ENCODE measurements at regions not wholly inside any gene's neighbourhood (a gene's known extent, or its start where the extent isn't known, plus 50 kb on each side); places are given as distances from the start of the nearest gene placed in this dataset.
"Not testable (repeated sequence)": the region's sequence is repeated elsewhere in the genome, so short reads cannot be mapped to it uniquely, and the experiment has no call there.

- in situ Hi-C loops (cut with HindIII; ENCODE audit: low pct_unique_long_range_greater_than_20kb, low sequenced_read_pairs): no loop called here
- no peak for DNase-seq (ENCODE audit: low read depth, low spot score)
Measured at GRCh38 chr1:191453487-191453886, 704.8 kb upstream of the RGS18 start.

- no peak for DNase-seq (ENCODE audit: low read depth, low spot score)
- in situ Hi-C loops (cut with HindIII; ENCODE audit: low pct_unique_long_range_greater_than_20kb, low sequenced_read_pairs): no loop called here
Measured at GRCh38 chr1:191457889-191458288, 700.4 kb upstream of the RGS18 start.

DNA sequence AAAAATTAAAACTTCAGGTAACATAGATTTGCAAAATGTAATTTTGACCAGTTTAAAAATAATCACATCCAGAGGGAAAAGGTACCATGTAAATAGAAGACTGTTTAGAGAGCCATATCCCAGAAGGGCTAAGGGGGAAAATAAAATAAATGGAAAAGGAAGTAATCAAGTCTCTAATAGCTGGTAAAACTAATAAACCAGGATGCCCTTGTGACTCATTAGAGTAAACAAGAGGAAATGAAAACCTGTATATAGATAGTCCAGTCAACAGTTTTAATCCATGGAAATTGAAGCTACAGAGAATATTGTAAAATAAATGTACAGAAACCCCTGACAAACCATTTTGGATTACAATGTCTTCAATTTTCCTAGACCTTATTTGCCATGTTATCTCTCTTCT, 698.0 kb upstream of the RGS18 start:
- in situ Hi-C loops (cut with HindIII; ENCODE audit: low pct_unique_long_range_greater_than_20kb, low sequenced_read_pairs): no loop called here
- DNase-seq (ENCODE audit: low read depth, low spot score): no peak

DNA sequence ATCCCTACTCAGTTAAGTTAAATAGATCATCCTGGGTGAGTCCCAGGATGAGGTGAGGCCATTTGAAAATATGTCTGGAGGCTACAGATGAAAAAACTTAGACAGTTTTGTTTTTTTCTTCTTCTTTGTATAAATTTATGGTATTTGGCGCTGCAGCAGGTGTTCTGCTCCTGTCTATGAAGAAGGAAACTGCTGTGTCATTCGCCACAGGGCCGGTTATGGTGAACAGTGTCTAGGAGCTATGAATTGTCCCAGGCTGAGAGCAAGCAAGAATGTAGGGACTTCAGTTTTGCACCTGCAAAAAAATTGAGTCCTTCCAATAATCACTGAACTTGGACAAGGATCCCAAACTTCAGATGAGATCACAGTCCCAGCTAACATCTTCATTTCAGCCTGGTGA, 674.3 kb upstream of the RGS18 start:
- in situ Hi-C loops (cut with HindIII; ENCODE audit: low pct_unique_long_range_greater_than_20kb, low sequenced_read_pairs): no loop called here

GRCh38 chr1:191490303-191490702, 668.0 kb upstream of the RGS18 start:
- in situ Hi-C loops (cut with HindIII; ENCODE audit: low pct_unique_long_range_greater_than_20kb, low sequenced_read_pairs): no loop called here

More for the DNA sequence above, 674.3 kb upstream of the RGS18 start:
- no peak for DNase-seq (ENCODE audit: low read depth, low spot score)

GRCh38 chr1:191495040-191495439, 663.2 kb upstream of the RGS18 start:
- in situ Hi-C loops (cut with HindIII; ENCODE audit: low pct_unique_long_range_greater_than_20kb, low sequenced_read_pairs): no loop called here
- no peak for DNase-seq (ENCODE audit: low read depth, low spot score)

More at GRCh38 chr1:191490303-191490702, 668.0 kb upstream of the RGS18 start:
- DNase-seq (ENCODE audit: low read depth, low spot score): no peak

GRCh38 chr1:191498318-191498717, 659.9 kb upstream of the RGS18 start:
- in situ Hi-C loops (cut with HindIII; ENCODE audit: low pct_unique_long_range_greater_than_20kb, low sequenced_read_pairs): no loop called here

GRCh38 chr1:191498825-191499224, 659.4 kb upstream of the RGS18 start:
- DNase-seq (ENCODE audit: low read depth, low spot score): no peak
- in situ Hi-C loops (cut with HindIII; ENCODE audit: low pct_unique_long_range_greater_than_20kb, low sequenced_read_pairs): no loop called here

More at GRCh38 chr1:191498318-191498717, 659.9 kb upstream of the RGS18 start:
- DNase-seq (ENCODE audit: low read depth, low spot score): no peak

GRCh38 chr1:191504999-191505398, 653.3 kb upstream of the RGS18 start:
- in situ Hi-C loops (cut with HindIII; ENCODE audit: low pct_unique_long_range_greater_than_20kb, low sequenced_read_pairs): no loop called here
- DNase-seq (ENCODE audit: low read depth, low spot score): no peak

DNA sequence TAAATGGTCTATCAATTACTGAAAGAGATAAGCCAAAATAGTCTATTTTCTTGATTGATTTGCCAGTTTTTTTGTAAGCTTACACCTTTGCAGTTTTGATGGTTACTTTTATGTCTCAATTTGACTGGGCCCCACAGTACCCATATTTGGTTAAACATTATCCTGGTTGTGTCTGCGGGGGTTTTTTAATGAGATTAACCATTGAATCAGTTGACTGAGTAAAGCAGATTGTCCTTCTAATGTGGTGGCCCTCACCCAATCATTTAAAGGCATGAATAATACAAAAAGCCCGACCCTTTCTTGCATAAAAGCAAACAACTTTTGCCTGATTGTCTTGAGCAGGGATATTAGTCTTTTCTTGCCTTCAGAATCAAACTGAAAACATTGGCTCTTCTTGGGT, 650.0 kb upstream of the RGS18 start:
- in situ Hi-C loops (cut with HindIII; ENCODE audit: low pct_unique_long_range_greater_than_20kb, low sequenced_read_pairs): no loop called here

GRCh38 chr1:191511480-191511879, 646.8 kb upstream of the RGS18 start:
- in situ Hi-C loops (cut with HindIII; ENCODE audit: low pct_unique_long_range_greater_than_20kb, low sequenced_read_pairs); DNase-seq (ENCODE audit: low read depth, low spot score): not testable (repeated sequence)

More for the DNA sequence above, 650.0 kb upstream of the RGS18 start:
- DNase-seq (ENCODE audit: low read depth, low spot score): no peak

- in situ Hi-C loops (cut with HindIII; ENCODE audit: low pct_unique_long_range_greater_than_20kb, low sequenced_read_pairs): no loop called here
Measured at GRCh38 chr1:191517826-191518225, 640.4 kb upstream of the RGS18 start.

DNA sequence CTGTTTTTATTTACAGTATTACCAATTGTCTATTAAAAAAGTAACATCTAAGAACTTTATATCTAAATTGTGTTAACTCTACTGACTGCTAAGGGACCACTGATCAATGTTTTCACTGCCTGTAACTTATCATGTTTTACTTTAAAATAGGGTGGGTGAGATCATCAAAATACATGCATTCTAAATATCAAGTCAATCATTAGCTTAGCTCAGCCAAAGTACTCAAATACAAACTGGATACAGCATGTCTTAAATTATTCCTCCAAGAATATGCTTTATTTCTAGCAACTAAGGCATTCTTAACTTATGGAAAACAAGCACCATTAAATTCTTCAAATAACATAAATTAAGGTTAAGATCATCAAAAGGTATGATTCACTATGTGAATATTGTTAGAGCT, 638.7 kb upstream of the RGS18 start:
- in situ Hi-C loops (cut with HindIII; ENCODE audit: low pct_unique_long_range_greater_than_20kb, low sequenced_read_pairs): no loop called here
- DNase-seq (ENCODE audit: low read depth, low spot score): no peak

More at GRCh38 chr1:191517826-191518225, 640.4 kb upstream of the RGS18 start:
- no peak for DNase-seq (ENCODE audit: low read depth, low spot score)

GRCh38 chr1:191520345-191520744, 637.9 kb upstream of the RGS18 start:
- in situ Hi-C loops (cut with HindIII; ENCODE audit: low pct_unique_long_range_greater_than_20kb, low sequenced_read_pairs): no loop called here
- no peak for DNase-seq (ENCODE audit: low read depth, low spot score)

- in situ Hi-C loops (cut with HindIII; ENCODE audit: low pct_unique_long_range_greater_than_20kb, low sequenced_read_pairs); DNase-seq (ENCODE audit: low read depth, low spot score): not testable (repeated sequence)
Measured at GRCh38 chr1:191525944-191526343, 632.3 kb upstream of the RGS18 start.

DNA sequence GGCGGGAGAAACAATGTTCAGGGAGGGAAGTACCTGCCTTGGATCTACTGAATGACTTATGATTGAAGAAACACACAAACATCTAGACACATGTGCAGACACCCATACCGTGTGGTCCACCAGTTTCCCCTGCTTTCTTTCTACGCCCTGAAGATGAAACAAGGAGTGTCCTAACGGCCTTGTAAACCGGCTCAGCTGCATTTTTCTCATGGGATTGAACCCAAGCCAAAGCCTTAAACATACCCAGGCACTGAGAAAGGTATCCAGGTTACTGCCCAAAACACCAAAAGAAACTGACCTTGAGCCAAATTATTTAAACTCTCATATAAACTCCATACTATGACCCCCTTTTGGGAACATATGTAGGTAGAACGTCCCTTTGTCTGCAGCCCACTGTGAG, 630.0 kb upstream of the RGS18 start:
- no peak for DNase-seq (ENCODE audit: low read depth, low spot score)
- in situ Hi-C loops (cut with HindIII; ENCODE audit: low pct_unique_long_range_greater_than_20kb, low sequenced_read_pairs): no loop called here

- no peak for DNase-seq (ENCODE audit: low read depth, low spot score)
- in situ Hi-C loops (cut with HindIII; ENCODE audit: low pct_unique_long_range_greater_than_20kb, low sequenced_read_pairs): no loop called here
Measured at GRCh38 chr1:191530928-191531327, 627.3 kb upstream of the RGS18 start.

GRCh38 chr1:191533254-191533653, 625.0 kb upstream of the RGS18 start:
- in situ Hi-C loops (cut with HindIII; ENCODE audit: low pct_unique_long_range_greater_than_20kb, low sequenced_read_pairs): no loop called here
- no peak for DNase-seq (ENCODE audit: low read depth, low spot score)

DNA sequence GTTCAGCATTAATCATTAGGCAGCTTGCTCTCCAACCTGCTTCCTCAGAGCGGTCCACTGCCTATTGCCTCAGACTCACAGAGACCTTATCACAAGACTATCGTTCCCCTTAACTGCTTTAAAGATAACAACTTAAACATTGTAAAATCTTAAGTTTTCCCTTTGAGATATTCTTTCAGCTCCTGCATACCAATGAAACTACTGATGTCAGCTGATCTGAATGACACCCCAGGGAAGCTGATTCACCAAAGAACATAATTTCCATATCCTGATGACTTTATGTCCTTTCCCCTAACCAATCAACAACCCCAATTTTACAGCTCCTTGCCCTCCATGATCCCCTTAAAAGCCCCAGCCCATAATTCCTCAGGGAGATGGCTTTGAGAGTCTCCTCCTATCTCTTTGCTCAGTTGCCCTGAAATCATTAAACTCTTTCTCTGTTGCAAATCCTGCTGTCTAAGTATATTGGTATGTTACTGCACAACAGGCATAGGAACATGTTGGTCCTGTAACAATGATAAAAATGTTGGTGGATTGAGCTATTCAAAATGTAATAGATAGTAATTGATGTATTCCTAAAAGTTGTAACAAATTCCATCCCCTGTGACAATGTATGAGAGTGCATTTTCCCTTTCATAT, 621.4 kb upstream of the RGS18 start:
- no peak for DNase-seq (ENCODE audit: low read depth, low spot score)
- in situ Hi-C loops (cut with HindIII; ENCODE audit: low pct_unique_long_range_greater_than_20kb, low sequenced_read_pairs): no loop called here

DNA sequence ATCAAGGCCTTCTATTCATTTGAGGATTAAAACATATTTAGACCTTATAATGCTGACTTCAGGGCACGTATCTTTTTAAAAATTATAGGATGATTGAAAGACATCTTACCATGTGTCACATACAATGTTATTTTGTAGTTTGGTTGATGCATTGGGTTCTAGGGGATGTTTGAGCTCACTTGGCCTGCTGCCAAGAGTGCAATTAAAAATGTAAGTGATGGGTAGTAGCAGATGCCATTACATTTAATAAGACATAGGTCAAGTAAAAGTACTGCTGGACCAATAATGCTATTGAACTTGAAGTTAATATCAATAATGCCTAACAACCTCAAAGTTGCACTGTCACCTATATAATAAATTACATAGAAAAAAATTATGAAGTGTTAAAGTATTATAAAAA, 616.5 kb upstream of the RGS18 start:
- no peak for DNase-seq (ENCODE audit: low read depth, low spot score)
- in situ Hi-C loops (cut with HindIII; ENCODE audit: low pct_unique_long_range_greater_than_20kb, low sequenced_read_pairs): no loop called here

Data from SK-MEL-5 (cell line).